NCI-H748 treated with DMSO at 0.1 percent for 48 hours (cell line): ENCODE measurements at regions not wholly inside any gene's neighbourhood (a gene's known extent, or its start where the extent isn't known, plus 50 kb on each side); places are given as distances from the start of the nearest gene placed in this dataset.

Experiments
- DNase-seq: peaks from one replicate; lab custom pipeline; 2025; lab: John Stamatoyannopoulos, UW

DNA sequence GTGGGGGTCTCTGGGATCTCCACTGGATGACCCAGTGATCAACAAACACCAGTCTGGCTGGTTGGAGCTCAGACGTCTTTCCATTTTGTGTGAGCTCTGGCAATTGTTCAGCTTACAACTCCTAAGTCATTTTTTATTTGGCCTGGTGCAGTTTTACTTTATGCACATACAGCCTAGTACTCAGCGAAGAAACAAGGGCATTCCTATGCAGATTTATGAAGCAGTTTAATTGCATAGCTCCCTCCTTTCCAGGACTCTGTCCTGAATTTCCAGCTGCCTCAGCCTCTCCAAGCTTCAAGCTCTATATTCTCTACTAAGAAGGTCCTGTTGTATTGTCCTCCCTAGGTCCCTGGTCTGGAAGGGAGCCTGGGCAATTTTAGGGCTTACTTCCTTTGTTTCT is 145.6 kb upstream of the GALNT17 start:
- DNase-seq, result no peak

DNA sequence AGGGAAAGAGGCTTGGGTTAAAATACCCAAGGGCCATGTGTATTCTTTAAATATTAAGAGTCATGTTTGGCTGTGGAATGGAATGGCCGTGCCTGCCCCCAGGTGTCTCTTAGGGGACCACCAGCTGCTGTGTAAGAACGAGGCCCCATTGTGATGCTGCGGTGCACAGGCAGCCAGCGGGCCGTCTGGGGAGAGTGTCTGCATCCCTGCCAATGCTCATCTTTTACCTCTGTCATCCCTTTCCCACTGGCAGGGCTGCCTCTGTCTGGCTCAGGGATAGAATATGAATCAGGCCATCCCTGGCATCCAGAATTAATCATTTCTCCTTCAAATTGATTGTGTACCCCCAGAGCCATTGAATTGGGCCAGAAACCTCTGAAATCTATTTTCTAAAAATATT is 137.8 kb upstream of the GALNT17 start:
- DNase-seq, result no peak

DNA sequence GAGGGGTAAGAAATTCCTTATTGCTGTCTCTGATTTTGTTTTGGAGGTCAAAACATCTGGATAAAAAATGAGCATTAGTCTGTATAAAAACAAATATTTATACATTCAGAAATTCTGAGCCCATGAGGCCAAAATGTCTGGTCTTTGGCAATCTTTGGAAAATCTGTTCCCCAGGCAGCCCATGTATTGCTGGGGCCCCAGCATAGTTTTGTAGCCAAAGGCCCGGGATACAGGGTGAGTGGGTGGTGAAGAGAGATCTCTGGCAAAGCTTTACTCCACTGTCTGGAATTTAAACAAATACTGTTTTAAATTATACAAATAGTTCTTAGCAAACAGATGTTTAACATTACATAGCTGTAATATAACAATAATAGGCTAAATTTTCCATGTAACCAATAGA is 134.7 kb upstream of the GALNT17 start:
- DNase-seq, result no peak

DNA sequence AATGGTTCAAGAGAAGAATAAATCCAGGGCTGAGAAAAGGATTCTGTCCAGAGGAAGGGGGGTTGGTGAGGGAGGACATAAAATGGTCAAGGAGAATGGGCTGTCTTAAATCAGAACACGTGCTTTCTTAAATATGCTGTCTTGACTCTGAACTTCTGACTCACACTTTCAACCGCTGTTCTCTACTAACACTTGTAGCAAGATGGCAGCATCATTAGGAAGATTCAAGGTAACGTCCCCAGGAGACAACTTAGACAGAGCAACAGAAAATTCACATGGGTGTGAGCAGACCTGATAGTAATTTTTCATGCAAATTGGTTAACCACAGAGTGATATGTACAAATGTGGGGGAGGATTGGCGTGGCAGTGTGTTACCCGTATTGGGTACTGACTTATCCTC is 126.8 kb upstream of the GALNT17 start:
- no peak for DNase-seq

DNA sequence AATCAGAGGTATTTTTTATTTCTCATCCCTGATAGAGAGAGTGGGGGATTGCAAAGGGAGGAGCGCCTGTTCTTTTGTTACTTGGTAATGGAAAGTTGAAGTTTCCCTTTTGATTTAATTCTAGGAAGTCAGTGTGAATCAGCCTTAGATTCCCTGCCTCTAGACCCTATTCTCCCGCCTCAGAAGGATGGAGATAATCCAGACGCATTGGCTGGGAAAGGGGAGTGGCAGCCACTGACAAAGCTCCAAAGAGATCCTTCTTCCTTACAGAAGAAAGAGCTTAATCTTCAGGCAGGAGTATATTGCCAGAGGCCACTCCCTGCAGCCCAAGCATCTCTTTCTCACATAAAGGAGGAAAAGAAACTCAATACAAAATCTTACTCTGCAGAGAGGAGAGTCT is 122.3 kb upstream of the GALNT17 start:
- DNase-seq, result no peak

DNA sequence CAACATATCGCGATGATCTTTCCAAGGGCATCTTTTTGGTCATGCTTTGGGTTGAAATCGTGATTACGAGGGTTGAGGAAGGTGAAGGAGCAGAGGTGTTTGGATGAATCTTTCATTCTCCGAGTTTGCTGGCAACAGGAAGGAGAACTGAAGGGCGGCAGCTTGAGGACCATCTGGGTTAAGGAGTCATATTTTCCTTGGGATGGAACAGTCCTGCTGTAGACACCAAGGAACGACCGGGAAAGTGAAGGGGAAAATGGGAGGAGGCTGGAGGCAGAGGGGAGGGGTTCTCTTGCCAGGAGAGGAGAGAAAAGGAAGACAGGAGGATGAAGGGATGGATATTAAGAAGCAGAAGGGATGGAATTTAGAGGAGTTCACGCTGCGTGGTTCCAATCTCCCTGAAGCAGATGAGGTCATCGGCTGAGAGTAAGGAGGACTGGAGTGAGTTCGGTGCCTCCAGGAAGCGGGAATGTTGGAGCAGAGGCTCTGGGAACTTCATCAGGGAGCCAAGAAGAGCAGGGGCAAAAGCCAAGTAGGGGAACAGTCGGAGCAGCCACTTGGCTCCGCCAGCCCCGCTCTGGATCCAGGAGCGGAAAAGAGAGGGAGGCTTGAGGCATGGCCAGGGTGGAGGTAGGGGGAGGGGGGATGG is 116.6 kb upstream of the GALNT17 start:
- no peak for DNase-seq

DNA sequence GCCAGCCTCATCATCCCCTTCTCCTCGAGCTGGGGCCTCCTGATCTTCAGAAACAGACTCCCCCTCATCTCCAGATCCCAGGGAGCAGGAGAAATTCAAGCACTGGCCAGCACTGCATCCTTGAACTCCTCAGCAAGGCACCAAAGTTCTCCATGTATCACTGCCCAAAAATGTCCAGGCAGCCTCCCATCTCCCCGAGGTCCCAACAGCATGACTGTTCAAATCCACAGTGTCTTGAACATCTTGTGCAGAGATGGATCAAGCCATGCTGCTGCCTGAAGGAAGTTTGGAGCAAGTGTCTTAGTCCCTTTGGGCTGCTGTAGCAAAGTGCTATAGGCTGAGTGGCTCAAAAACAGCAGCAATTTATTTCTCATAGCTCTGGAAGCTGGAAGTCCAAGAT is 115.5 kb upstream of the GALNT17 start:
- no peak for DNase-seq

DNA sequence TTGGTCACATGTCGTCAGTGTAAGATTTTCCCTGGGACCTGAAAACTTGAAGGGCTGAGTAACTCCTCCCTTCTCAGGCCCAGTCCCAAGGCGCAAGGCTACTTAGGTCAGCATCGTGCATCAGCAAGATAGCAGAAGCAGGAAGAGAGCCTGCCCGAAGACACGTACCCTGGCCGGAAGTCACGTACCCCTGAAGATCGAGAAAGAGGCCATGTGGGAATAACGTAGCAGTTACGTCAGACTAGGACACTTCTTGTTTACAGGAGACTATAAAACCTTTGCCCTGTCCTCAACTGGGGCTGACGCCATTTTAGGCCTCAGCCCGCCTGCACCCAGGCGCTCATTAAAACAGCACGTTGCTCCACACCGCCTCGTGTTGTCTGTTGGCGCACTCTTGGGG is 114.3 kb upstream of the GALNT17 start:
- no peak for DNase-seq

DNA sequence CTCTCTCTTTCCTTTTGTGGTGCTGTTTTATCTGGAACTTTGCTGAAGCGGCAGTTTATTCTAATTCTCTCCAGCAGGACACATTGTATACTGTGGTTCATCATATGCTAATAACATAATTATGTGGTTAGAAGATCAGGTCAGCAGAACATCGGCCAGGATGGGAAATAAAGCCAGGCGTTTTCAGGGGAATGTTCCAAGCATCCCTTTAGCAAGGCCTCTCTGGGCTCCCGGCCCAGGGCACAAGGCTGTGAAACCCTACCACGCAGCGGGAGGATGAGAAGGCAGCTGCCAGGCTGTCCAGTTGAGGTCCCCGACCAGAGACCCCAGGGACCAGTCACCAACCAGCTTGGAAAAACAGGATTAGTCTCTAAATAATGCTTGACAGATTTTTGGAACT is 112.2 kb upstream of the GALNT17 start:
- DNase-seq, result no peak

DNA sequence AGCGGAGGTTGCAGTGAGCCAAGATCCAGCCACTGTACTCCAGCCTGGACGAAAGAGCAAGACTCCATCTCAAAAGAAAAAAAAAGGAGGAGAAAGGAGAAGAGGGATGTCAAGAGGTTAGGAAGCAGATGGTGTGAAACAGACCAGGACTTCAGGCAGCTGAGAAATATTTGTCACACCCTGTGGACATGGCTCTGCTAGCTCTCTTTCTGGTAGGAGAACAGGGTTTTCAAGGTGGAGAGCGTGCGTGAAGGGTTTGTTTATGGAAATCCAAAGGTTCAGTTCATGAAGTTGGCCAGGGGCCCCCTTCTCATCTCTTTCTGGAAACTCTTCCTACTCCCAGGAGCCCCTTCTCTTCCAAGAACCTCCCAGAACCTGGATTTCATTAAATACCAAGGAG is 110.8 kb upstream of the GALNT17 start:
- no peak for DNase-seq

DNA sequence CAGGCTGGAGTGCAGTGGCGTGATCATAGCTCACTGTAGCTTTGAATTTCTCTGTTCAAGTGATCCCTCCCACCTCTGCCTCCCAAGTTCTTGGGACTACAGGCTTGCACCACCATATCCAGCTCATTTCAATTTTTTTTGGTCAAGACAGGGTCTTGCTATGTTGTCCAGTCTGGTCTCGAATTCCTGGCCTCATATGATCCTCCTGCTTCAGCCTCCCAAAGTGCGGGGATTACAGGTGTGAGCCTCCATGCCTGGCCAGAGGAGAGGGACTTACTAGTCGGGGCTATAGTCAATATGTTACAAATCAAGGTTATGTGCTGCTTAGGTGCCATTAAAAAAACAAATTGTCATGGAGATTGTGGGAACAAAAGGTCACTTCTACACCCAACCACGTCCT is 105.3 kb upstream of the GALNT17 start:
- DNase-seq, result no peak

DNA sequence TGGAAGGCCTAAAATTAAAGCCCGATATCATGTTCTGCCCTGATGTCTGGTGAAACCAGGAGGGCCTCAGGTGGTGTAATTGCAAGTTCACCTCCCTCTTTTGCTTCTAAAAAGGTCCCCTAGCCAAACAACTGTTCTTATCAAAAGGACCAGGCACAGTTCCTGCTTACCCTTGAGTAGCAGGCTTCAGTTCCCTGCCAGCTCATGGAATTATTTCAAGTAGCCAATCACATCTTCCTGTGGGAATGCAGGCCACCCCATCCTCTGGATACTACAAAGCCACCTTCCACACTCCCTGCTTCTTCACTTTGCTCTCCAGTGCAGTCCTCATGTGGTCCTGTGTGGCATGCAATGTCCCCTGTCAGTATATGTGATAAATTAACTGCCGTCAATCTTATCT is 97.7 kb upstream of the GALNT17 start:
- DNase-seq, result no peak

DNA sequence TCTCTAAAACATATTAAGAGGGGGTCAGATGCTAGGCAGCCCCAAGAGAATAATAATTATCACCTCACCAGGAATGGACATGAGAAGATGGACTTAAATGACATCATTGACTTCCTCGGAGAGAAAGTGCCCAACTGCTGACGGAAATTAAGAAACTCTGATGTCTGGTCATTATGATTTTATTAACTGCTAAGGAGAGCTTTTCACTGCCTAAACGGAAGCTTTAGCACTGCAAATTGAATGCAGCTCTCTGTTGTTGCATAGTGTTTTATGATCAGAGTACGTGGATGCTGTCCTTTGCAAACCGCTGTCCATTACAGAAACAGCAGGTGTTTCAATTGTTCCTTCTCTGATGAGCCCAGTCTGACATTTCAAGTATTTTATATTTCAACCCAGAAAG is 89.4 kb upstream of the GALNT17 start:
- no peak for DNase-seq

DNA sequence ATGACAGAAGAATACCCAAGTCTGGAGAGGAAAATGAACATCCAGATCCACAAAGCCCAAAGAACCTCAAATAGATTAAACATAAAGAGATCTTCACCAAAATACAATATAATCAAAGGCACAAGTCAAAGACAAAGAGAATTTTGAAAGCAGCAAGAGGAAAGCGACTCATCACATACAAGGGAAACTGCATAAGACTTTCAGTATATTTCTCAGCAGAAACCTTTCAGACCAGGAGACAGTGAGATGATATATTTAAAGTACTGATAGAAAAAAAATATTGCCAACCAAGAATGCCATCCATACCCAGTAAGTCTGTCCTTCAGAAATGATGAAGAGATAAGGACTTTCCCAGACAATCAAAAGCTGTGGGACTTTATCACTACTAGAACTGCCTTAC is 81.5 kb upstream of the GALNT17 start:
- no peak for DNase-seq

DNA sequence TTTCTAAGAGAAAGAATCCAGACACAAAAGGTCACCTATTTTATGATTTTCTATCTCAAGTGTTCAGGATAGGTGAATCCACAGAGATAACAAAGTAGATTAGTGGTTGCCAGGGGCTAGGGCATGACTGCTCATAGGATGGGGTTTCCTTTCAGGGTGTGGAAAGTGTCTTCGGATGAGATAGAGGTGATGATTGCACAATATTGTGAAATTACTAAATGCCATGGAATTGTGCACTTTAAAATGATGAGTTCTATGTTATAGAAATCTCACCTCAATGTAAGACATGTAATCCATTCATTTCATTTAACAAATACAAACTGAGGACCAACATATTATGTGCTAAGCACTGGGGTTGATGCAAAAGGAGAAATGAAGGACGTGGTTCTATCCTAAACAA is 76.4 kb upstream of the GALNT17 start:
- DNase-seq, result no peak

DNA sequence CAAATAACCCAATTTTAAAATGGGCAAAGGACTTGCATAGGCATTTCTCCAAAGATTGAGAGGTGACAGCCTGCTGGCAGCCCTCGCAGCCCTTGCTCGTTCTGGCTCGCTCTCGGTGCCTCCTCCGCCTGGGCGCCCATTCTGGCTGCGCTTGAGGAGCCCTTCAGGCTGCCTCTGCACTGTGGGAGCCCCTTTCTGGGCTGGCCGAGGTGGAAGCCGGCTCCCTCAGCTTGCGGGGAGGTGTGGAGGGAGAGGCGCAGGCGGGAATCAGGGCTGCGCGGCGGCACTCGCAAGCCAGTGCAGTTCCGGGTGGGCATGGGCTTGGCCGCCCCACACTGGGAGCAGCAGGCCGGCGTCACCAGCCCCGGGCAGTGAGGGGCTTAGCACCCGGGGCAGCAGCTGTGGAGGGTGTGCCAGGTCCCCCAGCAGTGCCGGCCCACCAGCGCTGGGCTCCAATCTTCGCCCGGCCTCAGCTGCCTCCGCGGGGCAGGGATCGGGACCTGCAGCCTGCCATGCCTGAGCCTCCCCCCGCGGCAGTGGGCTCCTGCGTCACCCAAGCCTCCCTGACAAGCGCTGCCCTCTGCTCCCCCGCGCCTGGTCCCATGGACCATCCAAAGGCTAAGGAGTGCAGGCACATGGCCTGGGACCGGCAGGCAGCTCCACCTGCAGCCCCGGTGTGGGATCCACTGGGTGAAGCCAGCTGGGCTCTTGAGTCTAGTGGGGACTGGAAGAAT is 54.0 kb upstream of the GALNT17 start:
- no peak for DNase-seq
